Right kidney (tissue), 1 donor: ENCODE measurements at regions not wholly inside any gene's neighbourhood (a gene's known extent, or its start where the extent isn't known, plus 50 kb on each side); places are given as distances from the start of the nearest gene placed in this dataset.

ENCODE experiments used
- DNase-seq: peaks from one replicate; pipeline ENCODE4 v3.0.0-alpha.2; 2016

DNA sequence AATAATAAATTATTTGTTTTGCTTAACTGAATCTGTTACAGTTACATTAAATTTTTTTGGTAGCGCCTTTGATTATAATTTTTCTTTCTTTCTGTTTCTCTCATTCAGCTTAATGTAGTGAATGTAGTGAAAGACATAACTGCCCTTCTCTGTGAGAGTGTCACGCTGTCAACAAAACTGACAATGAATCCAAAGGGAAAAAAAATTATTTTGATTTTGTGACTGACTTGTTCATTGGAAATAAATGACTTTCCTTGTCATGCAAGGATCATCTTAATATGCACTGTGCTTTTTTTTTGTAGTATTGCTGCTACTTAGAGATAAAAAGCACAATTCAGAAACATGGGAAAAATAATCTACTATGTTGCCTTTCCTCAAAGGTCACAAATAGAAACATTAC is 1196.4 kb downstream of the PCDH17 start:
- no peak for DNase-seq

- DNase-seq, result no peak
These were observed 1199.3 kb downstream of the PCDH17 start for GRCh38 chr13:58830841-58831240.

DNA sequence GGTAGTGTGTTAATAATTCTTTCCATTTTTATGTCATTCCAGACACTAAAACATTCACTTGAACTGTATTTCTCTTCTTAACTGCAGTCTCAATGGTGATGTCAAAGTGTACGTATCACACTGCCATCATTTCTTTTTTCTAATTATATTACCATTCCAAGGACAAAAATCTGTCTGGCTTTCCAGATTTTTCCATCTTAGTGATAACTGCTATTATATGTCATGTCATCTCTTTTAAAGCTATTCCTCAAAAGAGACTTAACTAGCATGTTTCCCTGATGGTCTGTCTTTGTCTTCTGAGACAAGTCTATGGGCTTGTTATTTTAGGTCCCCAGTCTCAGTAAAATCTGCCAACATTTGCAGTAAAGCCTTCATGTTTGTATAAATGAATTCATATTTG is 1207.1 kb downstream of the PCDH17 start:
- DNase-seq, result no peak

DNA sequence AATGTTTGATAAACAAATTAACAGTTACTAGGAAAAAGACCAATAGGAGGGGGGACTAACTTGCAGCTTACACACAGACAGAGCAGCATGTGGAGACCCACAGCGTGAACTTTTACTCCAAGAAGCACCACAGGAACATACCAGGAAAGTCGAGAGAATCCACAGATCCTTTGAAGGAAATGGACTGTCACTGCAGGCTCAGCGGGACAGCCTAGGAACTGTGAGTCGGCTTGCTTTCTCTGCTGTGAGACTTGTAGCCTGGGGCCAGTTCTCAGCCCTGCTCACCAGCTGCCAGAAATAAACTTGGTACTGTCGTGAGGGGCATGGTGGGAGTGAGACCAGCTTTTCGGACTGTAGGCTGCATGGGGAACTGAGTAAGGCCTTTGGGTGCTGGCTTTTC is 1211.5 kb downstream of the PCDH17 start:
- DNase-seq, result no peak

GRCh38 chr13:58843567-58843966 is 1212.0 kb downstream of the PCDH17 start:
- DNase-seq, result no peak

GRCh38 chr13:58850161-58850560 is 1218.6 kb downstream of the PCDH17 start:
- DNase-seq, result no peak

DNA sequence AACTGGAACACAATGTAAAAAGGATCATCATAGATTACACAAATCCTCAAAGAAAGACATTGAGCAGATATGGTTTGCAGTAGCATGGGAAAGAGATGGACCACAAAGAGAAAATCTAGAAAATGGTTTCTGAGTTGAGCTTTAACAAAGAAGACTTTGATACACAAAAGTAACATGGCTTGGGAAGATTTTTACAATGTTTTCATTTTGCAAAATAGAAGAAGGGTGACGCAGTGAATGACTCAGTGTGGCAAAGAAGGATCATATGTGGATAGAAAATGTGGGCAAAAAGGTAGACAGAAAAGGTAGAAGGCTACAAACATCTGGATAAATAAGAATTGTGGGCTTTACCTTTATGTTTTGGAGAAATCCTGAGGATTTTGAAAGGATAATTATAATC is 1220.5 kb downstream of the PCDH17 start:
- no peak for DNase-seq

- DNase-seq, result no peak
These were observed 1223.7 kb downstream of the PCDH17 start for GRCh38 chr13:58855283-58855682.

- no peak for DNase-seq
These were observed 1227.4 kb downstream of the PCDH17 start for GRCh38 chr13:58858870-58859371.

- DNase-seq, result no peak
These were observed 1233.7 kb downstream of the PCDH17 start for GRCh38 chr13:58865286-58865685.

GRCh38 chr13:58869566-58869965 is 1238.0 kb downstream of the PCDH17 start:
- no peak for DNase-seq

DNA sequence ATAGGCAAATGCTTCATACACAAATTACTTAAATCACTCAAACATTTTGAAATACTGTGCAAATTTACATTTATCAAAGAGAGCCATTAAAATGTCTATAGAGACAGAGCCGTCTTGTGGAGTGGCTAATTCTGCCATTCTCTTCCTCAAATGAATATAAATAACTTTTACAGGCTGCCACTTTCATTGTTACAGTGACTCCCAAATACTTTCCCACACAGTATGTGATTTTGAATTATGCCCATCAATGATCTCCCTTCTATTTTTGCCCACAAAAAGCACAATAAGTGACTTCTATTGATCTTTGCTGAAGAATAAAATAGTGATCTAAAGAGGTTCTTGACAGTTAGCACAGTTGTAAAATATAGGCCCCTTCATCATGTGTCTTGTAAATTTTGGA is 1244.9 kb downstream of the PCDH17 start:
- no peak for DNase-seq

DNA sequence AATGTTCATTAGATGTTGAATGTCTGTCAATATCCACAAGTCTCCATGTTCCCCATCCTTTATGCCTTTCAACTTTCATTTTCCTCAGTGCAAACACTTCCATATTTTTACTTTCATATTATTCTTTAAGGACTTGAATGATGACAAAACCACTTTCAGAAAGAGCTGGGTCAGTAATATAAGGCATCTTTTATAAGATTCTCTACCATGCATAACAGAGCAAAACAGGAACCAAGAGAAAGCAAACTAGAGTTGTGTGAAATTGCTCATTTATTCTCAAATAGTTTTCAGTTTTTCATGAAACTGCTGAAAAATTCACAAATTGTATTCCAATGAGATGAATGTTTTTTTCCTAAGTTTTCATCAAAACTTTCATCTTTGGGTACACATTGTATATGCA is 1247.6 kb downstream of the PCDH17 start:
- DNase-seq, result no peak

DNA sequence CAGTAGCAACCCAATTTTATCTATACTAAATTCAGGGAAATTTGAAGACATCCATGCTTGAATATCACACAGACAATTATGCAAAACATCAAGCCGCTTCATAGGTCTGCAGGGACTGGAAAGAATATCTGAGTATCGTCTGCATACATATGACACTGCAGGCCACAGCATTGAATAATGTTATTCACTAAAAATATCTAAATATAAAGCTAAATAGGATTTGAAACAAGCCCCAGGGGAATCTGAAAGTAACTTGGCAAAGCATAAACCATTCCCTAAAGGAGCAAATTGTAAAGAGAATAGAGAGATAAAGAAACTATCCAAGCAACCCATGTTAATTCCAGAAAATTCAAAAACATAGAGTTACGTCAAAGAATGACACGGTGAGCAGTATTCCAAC is 1251.0 kb downstream of the PCDH17 start:
- no peak for DNase-seq

- DNase-seq, result no peak
These were observed 1251.9 kb downstream of the PCDH17 start for GRCh38 chr13:58883405-58883804.

GRCh38 chr13:58884353-58885209 is 1253.0 kb downstream of the PCDH17 start:
- DNase-seq, result no peak

GRCh38 chr13:58889474-58889873 is 1257.9 kb downstream of the PCDH17 start:
- DNase-seq, result no peak

DNA sequence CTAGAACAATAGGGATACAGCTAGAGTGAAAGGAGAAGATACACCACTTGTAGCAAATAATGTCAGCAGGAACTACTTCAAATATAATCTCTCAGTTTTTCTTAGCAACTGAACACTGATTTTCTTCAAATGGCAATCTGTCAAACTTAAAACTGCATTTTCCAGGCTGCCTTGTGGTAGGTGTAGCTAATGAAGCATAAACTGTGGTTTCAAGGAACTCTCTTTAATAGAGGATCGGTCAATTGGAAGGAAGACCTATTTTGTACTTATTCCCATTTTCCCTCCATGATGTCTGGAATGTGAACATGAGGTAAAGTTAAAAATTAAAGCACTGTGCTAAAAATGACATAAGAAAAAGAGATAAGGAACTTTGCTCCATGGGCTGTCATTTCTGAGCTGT is 1261.9 kb downstream of the PCDH17 start:
- DNase-seq, result no peak

GRCh38 chr13:58906329-58907007 is 1257.3 kb downstream of the DIAPH3 start:
- no peak for DNase-seq

GRCh38 chr13:58907347-58907746 is 1256.4 kb downstream of the DIAPH3 start:
- no peak for DNase-seq

- no peak for DNase-seq
These were observed 1255.6 kb downstream of the DIAPH3 start for GRCh38 chr13:58908019-58908679.

- peak; percentile 6 for DNase-seq
These were observed 1244.2 kb downstream of the DIAPH3 start for GRCh38 chr13:58919551-58919950.

DNA sequence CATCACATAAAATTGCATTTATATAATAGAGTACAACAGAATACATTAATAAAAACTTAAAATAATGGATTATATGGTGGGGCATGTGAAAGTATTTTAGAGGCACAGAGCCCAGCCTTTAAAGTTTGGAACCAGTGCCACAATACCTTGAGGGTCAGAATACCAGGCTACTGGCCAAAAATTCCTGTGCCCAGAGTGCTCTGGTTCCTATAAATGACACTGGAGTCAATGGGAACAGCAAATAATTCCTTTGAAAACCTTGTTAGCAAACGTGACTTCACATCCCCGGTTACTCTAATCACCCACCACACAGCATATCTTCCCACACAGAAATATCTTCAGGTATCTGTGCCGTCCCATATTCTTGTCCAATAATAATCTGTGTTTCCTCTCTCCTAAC is 1242.6 kb downstream of the DIAPH3 start:
- DNase-seq, result no peak
